HG03066 (cell line): ENCODE measurements at regions not wholly inside any gene's neighbourhood (a gene's known extent, or its start where the extent isn't known, plus 50 kb on each side); places are given as distances from the start of the nearest gene placed in this dataset.

Experiments used
- ATAC-seq: cut with Tn5 transposase; IDR thresholded peaks from one replicate; pipeline ENCODE4 v1.9.1; 2021; ENCODE audit warnings: low read depth; ENCODE audit not compliant: unreplicated experiment

GRCh38 chr4:57652779-57653178 lies 542.6 kb upstream of the IGFBP7 start:
- no peak for ATAC-seq

- ATAC-seq, result no peak
These were observed 530.4 kb upstream of the IGFBP7 start for GRCh38 chr4:57640391-57641100.

DNA sequence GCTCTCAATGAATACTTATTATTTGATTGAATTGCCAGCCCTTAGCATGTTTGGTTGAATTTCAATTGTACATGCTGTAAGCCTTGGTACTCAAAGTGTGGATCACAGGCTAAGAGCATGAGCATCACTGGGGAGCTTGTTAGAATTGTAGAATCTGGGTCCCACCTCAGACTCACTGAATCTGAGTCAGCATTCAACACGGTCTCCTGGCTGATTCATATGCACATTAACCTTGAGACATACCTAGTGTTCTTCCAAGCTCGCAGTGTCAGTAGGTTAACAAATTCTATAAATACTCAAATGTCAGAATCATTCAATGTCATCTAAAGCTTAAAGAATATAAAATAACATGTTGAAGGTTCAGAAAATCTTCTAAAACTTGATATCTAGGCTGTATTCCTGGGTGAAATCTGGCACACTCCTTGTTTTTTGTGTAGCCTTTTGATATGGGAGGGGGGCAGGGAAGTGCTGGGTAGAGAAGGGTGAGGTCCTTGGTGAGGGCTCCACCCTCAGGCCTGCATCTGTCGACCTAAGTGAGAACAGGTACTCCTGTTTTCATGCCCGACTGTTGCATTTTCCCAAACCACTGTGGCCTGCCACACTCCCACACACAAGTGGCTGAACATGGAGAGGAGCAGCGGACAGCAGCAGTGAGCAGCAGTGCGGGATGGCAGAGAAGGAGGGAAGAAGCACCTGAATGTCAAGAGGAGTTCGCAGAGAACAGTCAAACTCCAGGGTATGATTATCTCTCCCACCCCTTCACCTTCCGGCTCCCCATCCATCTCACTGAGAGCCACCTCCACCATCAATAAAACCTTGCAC lies 529.6 kb upstream of the IGFBP7 start:
- ATAC-seq, result no peak

- no peak for ATAC-seq
These were observed 525.7 kb upstream of the IGFBP7 start for GRCh38 chr4:57635910-57636309.

- no peak for ATAC-seq
These were observed 523.2 kb upstream of the IGFBP7 start for GRCh38 chr4:57633212-57633859.

DNA sequence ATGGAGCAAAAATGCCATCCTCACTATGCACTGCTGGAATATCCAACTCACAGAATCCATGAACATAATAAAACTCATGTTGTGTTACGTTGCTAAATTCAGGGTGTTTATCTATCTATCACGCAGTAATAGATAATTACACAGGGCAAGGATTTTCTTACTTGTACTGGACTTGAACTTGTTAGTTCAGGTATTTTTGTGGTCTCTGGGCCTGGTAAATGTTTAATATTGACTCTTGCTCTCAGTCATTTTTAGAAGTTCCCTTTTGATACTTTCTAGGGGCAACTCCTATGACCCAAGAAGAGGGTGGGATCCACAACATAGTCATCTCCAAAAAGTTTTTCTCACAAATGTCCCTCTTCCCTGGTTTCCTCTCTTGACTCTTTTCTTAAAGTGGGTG lies 522.4 kb upstream of the IGFBP7 start:
- ATAC-seq, result no peak

DNA sequence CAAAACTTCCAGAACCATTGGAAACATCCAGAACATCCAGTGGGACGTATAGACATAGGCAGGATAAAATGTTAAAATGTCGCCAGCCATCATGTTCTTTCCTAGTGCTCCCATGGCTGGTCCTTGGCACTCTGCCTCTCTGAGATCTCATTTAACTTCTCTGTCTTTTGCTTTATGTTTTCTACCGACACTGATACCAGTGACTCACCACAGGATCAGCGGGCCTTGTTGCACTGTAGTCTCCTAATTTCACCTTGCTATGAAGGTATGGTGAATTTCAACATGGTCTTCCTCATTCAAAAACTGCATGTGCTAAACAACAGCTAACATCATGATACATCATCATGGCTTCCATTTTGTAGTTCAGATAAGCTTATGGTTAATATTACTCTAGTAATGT lies 521.0 kb upstream of the IGFBP7 start:
- ATAC-seq, result no peak

GRCh38 chr4:57628004-57628403 lies 517.8 kb upstream of the IGFBP7 start:
- no peak for ATAC-seq

- ATAC-seq, result no peak
These were observed 504.2 kb upstream of the IGFBP7 start for GRCh38 chr4:57614257-57614932.

DNA sequence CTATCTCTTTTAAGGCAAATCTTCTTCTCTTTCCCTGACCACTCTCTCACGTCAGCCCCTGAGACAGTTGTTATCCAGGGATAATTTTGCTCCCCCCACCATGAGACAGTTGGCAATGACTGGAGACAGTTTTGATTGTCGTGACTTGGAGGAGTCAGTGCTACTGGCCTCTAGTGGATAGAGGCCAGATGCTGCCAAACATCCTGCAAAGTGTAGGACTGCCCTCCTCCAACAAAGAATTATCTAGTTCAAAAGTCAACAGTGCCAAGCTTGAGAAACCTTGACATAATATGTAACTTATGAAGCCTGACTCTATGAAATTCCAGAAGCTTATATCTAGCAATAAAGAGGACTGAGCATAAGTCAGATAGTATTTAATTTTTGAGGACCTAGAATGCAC lies 502.1 kb upstream of the IGFBP7 start:
- no peak for ATAC-seq

DNA sequence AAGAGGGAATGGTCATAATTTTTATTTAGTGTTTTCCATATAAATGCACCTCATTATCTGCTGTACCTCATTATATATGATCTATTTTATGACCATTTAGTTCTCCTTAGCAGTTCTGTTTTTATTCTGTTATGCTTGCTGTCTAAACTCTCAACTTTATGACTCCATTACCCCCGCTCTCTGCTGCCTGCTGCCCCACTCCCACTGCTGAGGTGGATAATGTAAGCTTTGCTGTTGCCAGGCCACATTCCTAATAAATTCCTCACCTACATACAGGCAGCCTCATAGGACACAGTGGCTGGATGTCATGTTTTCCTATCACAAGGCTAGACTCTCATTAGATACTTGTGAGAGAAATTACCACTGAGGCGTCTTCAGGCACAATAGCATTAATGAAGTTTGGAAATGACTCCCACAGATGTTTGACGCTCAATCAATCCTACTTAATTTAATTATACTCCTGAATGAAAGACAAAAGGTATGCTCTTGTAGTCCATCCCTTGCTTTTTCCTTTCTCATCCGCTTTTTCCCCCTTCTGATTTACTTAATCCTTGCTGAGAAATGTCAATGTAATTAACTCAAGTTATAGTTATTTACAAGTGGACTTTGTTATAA lies 497.5 kb upstream of the IGFBP7 start:
- no peak for ATAC-seq

GRCh38 chr4:57605376-57605775 lies 495.2 kb upstream of the IGFBP7 start:
- ATAC-seq, result no peak

DNA sequence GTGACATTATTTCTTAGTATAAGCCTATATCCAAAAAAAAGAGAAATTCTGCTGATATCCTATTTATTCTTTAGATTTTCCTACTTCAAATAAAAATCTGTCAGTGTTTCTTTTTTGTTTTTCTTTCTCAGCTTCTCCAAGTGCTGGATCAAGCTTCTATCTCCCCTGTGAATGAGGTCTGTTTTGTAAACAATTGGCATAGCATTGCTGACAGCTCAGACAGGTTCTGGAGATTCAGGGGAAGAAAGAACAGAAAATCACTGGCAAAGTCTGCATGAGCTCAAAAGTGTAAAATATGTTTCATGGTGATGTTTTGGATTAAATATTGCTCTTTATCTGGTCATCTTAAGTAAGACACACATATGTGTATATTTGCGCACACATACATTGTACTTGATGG lies 492.0 kb upstream of the IGFBP7 start:
- ATAC-seq, result no peak

DNA sequence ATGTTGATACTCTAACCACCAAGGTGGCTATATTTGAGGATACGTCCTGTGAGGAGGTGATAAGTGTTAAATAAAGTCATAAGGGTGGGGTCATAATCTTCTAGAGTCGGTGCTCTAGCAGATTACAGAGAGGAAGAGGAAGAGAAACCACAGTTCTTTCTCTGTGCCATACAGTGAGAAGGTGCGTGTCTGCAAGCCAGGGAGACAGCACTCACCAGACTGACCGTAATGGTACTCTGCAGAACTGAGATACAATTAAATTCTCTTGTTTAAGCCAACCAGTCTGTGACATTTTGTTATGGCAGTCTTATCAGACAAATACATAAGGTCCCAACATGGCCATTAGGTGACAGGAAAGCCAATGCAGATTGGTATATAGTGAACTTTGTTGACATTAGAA lies 480.9 kb upstream of the IGFBP7 start:
- ATAC-seq, result no peak

- ATAC-seq, result no peak
These were observed 478.4 kb upstream of the IGFBP7 start for GRCh38 chr4:57588557-57588956.

DNA sequence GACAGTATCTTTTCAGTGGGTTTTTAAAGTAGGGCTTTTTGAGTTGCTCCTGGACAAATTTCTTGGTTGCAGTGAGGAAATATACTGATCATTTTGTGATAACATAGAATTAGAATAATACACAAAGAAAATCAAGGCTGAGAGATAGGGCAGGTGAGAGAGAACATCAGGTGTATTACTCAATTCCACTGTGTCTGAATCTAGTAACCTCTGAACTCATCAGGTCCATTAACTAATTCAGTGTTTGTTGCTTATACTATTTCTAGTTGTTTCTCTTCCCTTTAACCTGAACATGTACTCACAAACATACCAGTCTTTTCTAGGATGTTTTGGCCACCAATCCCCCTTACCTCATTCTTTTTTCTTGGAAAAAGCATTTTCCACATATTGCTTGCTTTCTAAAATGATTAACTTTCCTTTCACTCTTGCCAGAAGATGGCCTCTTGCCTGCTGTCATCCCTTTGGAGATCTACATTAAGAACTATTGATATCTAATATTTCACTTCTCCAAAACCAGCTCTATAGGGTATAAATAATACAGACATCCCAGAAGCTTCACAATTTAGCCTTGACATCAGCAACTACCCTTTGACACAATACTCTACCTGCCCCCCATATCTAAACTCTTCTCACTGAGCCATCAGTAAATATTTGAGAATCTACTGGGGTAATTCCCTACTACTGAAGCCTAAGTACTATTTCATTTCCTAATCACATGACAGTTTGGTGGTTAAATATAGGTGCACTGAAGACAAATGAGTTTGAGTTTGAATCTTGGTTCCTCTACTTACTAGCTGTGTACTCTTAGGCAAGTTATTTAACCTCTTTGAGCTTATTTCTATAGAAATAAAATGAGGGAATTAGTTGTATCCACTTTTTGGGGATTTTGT lies 470.8 kb upstream of the IGFBP7 start:
- no peak for ATAC-seq

DNA sequence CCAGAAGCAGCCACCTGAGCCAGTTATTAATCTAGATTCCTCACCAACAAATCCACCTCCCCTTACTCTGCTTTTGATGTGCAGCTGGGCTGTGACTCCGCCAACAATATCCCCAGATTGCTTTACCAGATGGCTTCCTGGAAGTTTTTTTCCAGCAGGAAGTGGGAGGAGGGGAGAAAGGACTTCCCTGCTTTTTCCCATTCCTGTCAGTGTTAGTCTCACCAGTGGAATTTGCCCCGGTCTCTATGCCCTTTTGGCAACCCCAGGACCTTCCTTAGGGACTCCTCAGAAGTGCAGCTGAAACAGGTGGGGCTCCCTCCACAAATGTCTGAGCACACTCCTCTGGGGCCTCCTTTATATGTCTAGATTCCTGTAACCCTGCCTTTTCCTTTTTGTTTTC lies 465.2 kb upstream of the IGFBP7 start:
- ATAC-seq, result no peak

- ATAC-seq, result no peak
These were observed 444.4 kb upstream of the IGFBP7 start for GRCh38 chr4:57554556-57555092.

- no peak for ATAC-seq
These were observed 443.5 kb upstream of the IGFBP7 start for GRCh38 chr4:57553728-57554127.
